Left forelimb (tissue), 1 donor: ENCODE measurements at regions not wholly inside any gene's neighbourhood (a gene's known extent, or its start where the extent isn't known, plus 50 kb on each side); places are given as distances from the start of the nearest gene placed in this dataset.

Experiments used
- DNase-seq: peaks from one replicate; pipeline ENCODE4 v3.0.0-alpha.2; 2018; ENCODE audit warnings: low spot score

- no peak for DNase-seq
Measured at GRCh38 chr6:90669420-90669819, 82.5 kb upstream of the MAP3K7 start.

- DNase-seq = no peak
Measured at GRCh38 chr6:90668141-90668540, 81.3 kb upstream of the MAP3K7 start.

- no peak for DNase-seq
Measured at GRCh38 chr6:90663873-90664272, 77.0 kb upstream of the MAP3K7 start.

- no peak for DNase-seq
Measured at GRCh38 chr6:90663106-90663505, 76.2 kb upstream of the MAP3K7 start.

GRCh38 chr6:90660931-90661330, 74.1 kb upstream of the MAP3K7 start:
- no peak for DNase-seq

- no peak for DNase-seq
Measured at GRCh38 chr6:90658497-90658896, 71.6 kb upstream of the MAP3K7 start.

- DNase-seq = no peak
Measured at GRCh38 chr6:90656325-90656724, 69.5 kb upstream of the MAP3K7 start.

GRCh38 chr6:90654806-90655205, 67.9 kb upstream of the MAP3K7 start:
- DNase-seq = no peak

- DNase-seq = no peak
Measured at GRCh38 chr6:90654166-90654565, 67.3 kb upstream of the MAP3K7 start.

GRCh38 chr6:90653750-90654149, 66.9 kb upstream of the MAP3K7 start:
- DNase-seq = no peak

- no peak for DNase-seq
Measured at GRCh38 chr6:90650041-90650940, 63.4 kb upstream of the MAP3K7 start.

GRCh38 chr6:90648873-90649272, 62.0 kb upstream of the MAP3K7 start:
- DNase-seq = no peak

- DNase-seq = no peak
Measured at GRCh38 chr6:90646940-90647339, 60.1 kb upstream of the MAP3K7 start.

GRCh38 chr6:90645634-90646033, 58.8 kb upstream of the MAP3K7 start:
- no peak for DNase-seq

GRCh38 chr6:90644492-90644891, 57.6 kb upstream of the MAP3K7 start:
- no peak for DNase-seq

GRCh38 chr6:90643381-90643780, 56.5 kb upstream of the MAP3K7 start:
- DNase-seq = no peak

GRCh38 chr6:90637320-90637719, 50.4 kb upstream of the MAP3K7 start:
- no peak for DNase-seq
